ENCODE measurements at regions not wholly inside any gene's neighbourhood (a gene's known extent, or its start where the extent isn't known, plus 50 kb on each side); places are given as distances from the start of the nearest gene placed in this dataset.

DNA sequence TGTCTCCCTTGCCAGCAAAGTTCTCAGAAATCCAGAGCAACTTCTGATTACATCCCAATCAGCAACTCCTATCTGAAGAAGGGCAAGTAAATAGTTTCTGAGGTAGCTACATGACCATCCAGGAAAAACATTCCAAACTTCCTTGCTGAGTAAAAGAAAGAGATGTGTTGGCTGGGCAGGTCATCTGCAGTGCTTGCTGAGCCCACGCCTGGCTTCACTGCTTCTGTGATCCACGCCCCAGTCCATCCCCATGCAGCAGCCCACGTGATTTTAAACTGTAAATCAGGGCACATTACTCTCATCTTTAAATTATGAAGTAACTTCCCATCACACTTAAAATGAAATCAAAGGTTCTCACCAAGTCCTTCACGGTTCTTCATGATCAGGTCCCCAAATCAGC, 603.6 kb downstream of the QKI start:
- WGBS (ENCODE audit: low lambda C conversion rate, missing lambda C conversion rate) = 86% methylated on average over 4 of the region's 4 CpGs

DNA sequence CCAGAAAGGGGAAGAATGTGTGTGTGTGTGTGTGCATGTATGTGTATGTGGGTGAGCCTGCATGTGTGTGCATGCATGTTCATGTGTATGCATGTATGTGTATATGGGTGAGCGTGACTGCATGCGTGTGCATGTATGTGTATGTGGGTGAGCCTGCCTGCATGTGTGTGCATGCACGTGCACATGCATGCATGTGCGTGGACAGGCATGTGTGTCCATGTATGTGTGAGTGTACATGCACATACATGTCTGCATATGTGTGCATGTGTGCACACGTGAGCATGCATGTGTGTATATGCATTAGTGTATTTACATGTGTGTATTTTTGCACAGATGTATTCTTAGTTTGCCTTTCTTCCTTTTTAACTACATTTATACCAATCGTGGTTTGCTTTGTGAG, 601.5 kb downstream of the QKI start:
- H2AFZ ChIP-seq = no peak overlapping the region
- H3K36me3 ChIP-seq (replicated peaks; ENCODE audit: insufficient read depth, low read depth) = no peaks in the 10 kb centered on the region
- H3K4me1 ChIP-seq (ENCODE audit: insufficient read depth) = no peaks in the 10 kb centered on the region
- H3K9me3 ChIP-seq (ENCODE audit: low read depth) = no peaks in the 10 kb centered on the region
- no peaks in the 10 kb centered on the region for H3K9me2 ChIP-seq (replicated peaks; ENCODE audit: insufficient read depth)
- TF ChIP-seq, protein P1, sequence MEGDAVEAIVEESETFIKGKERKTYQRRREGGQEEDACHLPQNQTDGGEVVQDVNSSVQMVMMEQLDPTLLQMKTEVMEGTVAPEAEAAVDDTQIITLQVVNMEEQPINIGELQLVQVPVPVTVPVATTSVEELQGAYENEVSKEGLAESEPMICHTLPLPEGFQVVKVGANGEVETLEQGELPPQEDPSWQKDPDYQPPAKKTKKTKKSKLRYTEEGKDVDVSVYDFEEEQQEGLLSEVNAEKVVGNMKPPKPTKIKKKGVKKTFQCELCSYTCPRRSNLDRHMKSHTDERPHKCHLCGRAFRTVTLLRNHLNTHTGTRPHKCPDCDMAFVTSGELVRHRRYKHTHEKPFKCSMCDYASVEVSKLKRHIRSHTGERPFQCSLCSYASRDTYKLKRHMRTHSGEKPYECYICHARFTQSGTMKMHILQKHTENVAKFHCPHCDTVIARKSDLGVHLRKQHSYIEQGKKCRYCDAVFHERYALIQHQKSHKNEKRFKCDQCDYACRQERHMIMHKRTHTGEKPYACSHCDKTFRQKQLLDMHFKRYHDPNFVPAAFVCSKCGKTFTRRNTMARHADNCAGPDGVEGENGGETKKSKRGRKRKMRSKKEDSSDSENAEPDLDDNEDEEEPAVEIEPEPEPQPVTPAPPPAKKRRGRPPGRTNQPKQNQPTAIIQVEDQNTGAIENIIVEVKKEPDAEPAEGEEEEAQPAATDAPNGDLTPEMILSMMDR (IDR thresholded peaks at IDR 0.05; ENCODE audit: poor library complexity) = no peak
- TF ChIP-seq EZH2 (IDR thresholded peaks at IDR 0.05; ENCODE audit: borderline replicate concordance) = no peak
- TF ChIP-seq EZH2phosphoT487 (IDR thresholded peaks at IDR 0.05; ENCODE audit: low read depth, severe bottlenecking, unreplicated experiment) = no peak
- no peaks in the 10 kb centered on the region for H3K79me2 ChIP-seq
- H3K4me2 ChIP-seq = no peak overlapping the region
- H3K27ac ChIP-seq = no peak overlapping the region
- no peak overlapping the region for H3K4me3 ChIP-seq
- no peak for DNase-seq (ENCODE audit: low spot score)
- H4K20me1 ChIP-seq (ENCODE audit: insufficient read depth, poor library complexity, severe bottlenecking) = no peaks in the 10 kb centered on the region
- WGBS (ENCODE audit: low lambda C conversion rate, missing lambda C conversion rate) = 99% methylated on average over 6 of the region's 6 CpGs
- no peaks in the 10 kb centered on the region for H3K27me3 ChIP-seq

More for the DNA sequence above, 603.6 kb downstream of the QKI start:
- H3K79me2 ChIP-seq = no peaks in the 10 kb centered on the region
- H3K4me1 ChIP-seq (ENCODE audit: insufficient read depth) = no peaks in the 10 kb centered on the region
- no peaks in the 10 kb centered on the region for H3K9me3 ChIP-seq (ENCODE audit: low read depth)
- DNase-seq (ENCODE audit: low spot score) = no peak
- H3K4me3 ChIP-seq = no peak overlapping the region
- no peaks in the 10 kb centered on the region for H4K20me1 ChIP-seq (ENCODE audit: insufficient read depth, poor library complexity, severe bottlenecking)
- no peaks in the 10 kb centered on the region for H3K27me3 ChIP-seq
- TF ChIP-seq EZH2phosphoT487 (IDR thresholded peaks at IDR 0.05; ENCODE audit: low read depth, severe bottlenecking, unreplicated experiment) = no peak
- TF ChIP-seq, protein P1 (IDR thresholded peaks at IDR 0.05; ENCODE audit: poor library complexity) = no peak
- no peak for TF ChIP-seq EZH2 (IDR thresholded peaks at IDR 0.05; ENCODE audit: borderline replicate concordance)
- H3K27ac ChIP-seq = no peak overlapping the region
- no peak overlapping the region for H3K4me2 ChIP-seq
- H3K36me3 ChIP-seq (replicated peaks; ENCODE audit: insufficient read depth, low read depth) = no peaks in the 10 kb centered on the region
- H3K9me2 ChIP-seq (replicated peaks; ENCODE audit: insufficient read depth) = no peaks in the 10 kb centered on the region
- H2AFZ ChIP-seq = no peak overlapping the region

DNA sequence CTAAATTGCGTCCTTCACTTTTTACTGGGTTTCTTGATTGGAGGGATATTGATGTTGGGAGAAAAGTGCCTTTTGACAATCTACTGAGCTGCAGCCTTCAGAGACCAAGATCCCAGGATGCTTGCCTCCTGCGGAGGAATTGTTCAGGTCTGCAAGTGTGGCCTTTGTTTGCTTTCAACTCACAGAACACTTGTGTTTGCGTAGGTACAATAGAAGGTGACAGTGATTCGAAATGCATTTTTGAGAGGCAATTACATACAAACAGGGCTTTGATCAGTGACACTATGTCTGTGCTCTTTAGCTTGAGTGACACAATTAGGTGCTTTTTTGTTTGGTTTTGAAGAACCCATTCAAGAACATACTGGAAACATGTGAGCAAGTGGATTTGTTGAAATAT, 600.6 kb downstream of the QKI start:
- Histone ChIP-seq H3K36me3 (replicated peaks; ENCODE audit: insufficient read depth, low read depth) (no peaks in the 10 kb centered on the region), H3K4me3 (no peak overlapping the region), H3K4me1 (ENCODE audit: insufficient read depth) (no peaks in the 10 kb centered on the region), H3K27me3 (no peaks in the 10 kb centered on the region), H3K4me2 (no peak overlapping the region), H3K9me2 (replicated peaks; ENCODE audit: insufficient read depth) (no peaks in the 10 kb centered on the region), H2AFZ (no peak overlapping the region), H4K20me1 (ENCODE audit: insufficient read depth, poor library complexity, severe bottlenecking) (no peaks in the 10 kb centered on the region), H3K79me2 (no peaks in the 10 kb centered on the region), H3K27ac (no peak overlapping the region), H3K9me3 (ENCODE audit: low read depth) (no peaks in the 10 kb centered on the region)
- DNase-seq (ENCODE audit: low spot score) = no peak
- TF ChIP-seq EZH2phosphoT487 (IDR thresholded peaks at IDR 0.05; ENCODE audit: low read depth, severe bottlenecking, unreplicated experiment) = no peak
- TF ChIP-seq, protein P1 (IDR thresholded peaks at IDR 0.05; ENCODE audit: poor library complexity) = no peak
- no peak for TF ChIP-seq EZH2 (IDR thresholded peaks at IDR 0.05; ENCODE audit: borderline replicate concordance)
- 75% methylated on average over 4 of the region's 4 CpGs for WGBS (ENCODE audit: low lambda C conversion rate, missing lambda C conversion rate)
